GM04504 (cell line): ENCODE measurements at regions not wholly inside any gene's neighbourhood (a gene's known extent, or its start where the extent isn't known, plus 50 kb on each side); places are given as distances from the start of the nearest gene placed in this dataset.

ENCODE experiments used
- DNase-seq: peaks from one replicate; pipeline ENCODE4 v3.0.0-alpha.2; 2012; ENCODE audit warnings: low read depth

DNA sequence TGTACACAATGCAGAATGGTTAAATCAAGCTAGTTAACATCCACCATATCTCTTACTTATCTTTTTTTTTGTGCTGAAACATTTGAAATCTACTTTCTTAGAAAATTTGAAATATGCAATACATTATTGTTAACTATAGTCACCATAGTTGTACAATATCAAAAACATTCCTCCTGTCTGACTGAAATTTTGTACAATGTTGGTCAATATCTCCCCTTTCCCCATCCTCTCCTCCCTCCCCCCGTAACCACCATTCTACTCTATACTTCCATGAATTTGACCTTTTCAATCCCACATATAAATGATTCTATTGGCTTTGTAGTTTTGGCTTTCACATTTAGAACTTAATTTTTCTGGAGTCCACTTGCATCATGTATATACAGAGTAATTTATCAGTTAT, 63.5 kb upstream of the DCD start:
- DNase-seq = no peak

DNA sequence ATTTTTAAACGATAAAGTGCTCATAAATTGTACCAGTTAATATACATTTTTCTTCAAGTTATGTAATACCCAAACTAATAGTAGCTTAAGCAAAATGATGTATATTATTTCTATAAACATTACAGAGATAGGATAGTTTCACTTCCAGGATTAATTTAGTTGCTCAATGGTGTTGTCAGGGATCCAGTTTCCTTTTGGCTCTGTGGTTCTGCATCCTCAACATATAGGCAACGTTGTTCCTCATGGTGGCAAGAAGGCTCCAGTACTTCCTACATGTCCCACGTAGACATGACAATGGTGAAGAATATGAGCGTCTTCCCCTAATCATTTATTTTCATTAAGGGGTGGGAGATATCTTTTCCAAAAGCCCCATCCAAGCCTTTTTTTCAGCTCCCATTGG, 60.7 kb upstream of the DCD start:
- no peak for DNase-seq

DNA sequence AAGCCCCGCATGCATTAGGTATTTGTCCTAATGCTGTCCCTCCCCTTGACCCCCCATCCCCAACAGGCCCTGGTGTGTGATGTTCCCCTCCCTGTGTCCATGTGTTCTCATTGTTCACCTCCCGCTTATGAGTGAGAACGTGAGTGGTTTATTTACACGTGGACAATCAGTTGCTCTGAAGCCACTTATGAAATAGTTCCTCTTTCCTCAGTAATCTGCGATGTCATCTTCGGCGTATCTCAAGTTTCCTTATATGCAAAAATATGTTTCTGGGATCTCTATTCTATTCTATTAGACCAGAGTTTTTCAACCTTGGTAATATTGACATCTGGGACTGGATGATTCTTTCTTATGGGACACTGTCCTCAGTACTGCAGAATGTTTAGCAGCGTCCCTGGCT, 56.0 kb upstream of the DCD start:
- DNase-seq = no peak

DNA sequence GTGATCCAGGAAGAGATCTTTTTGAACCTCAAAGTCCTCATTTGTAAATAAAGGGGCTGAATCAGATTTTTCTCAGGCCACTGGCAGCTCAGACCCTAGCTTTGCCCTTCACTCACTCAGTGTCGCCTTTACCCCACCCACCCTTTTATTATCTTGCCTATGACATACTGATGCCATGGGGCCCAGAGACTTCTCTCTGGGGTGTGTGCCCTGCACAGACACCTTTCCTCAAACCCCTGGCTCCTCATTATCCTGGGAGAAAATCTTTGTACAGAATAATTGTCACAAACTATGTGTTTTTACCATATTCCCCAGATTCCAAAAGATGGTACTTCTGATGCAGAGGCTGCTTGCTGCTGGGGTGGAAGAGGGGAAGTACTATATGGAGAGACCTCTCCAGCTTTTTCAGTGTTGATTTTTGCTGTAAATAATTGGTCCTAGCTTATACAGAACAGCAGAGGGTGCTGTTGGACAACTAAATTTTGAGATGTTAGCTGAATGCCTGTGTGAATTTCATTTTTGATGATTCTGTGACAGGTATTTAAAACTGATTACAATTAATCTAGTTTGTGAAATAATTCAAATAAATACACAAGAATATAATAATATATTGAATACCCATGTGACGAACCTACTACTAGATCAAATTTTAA, 53.9 kb upstream of the DCD start:
- DNase-seq = peak; percentile 10

DNA sequence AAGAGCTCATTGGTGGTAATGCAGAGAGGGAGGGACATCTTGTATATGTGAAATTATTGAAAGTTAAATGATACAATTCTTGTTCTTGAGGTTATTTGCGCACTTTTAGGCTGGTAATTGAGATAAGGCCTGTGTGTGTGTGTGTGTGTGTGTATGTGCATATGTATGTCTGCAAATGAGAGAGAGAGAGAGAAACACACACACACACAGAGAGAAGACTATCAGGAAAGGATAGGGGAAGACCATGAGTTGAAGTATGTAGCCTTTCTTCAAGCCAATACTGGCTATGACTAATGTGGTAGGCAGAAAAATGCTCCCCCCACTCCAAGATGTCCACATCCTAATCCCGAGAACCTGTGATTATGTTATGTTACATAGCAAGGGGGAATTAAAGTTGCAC, 52.7 kb upstream of the DCD start:
- DNase-seq = no peak

DNA sequence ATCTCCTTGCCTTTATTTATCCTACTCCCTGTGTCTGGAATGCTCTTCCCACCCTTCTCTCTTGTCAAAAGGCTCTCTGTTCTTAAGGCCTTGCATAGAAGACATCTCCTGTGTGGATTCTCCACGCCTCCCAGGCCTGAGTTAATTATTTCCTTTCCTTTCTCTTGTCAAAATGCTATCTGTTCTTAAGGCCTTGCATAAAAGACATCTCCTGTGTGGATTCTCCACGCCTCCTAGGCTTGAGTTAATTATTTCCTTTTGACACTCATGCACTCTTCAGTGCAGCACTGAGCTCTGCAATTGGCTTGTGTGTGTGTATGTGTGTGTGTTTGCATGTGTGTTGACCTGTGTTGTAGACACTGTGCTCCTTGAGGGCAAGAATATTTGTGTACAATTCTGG, 52.1 kb upstream of the DCD start:
- DNase-seq = no peak
